ENCODE measurements at regions not wholly inside any gene's neighbourhood (a gene's known extent, or its start where the extent isn't known, plus 50 kb on each side); places are given as distances from the start of the nearest gene placed in this dataset.
"Not testable (repeated sequence)": the region's sequence is repeated elsewhere in the genome, so short reads cannot be mapped to it uniquely, and the experiment has no call there.

DNA sequence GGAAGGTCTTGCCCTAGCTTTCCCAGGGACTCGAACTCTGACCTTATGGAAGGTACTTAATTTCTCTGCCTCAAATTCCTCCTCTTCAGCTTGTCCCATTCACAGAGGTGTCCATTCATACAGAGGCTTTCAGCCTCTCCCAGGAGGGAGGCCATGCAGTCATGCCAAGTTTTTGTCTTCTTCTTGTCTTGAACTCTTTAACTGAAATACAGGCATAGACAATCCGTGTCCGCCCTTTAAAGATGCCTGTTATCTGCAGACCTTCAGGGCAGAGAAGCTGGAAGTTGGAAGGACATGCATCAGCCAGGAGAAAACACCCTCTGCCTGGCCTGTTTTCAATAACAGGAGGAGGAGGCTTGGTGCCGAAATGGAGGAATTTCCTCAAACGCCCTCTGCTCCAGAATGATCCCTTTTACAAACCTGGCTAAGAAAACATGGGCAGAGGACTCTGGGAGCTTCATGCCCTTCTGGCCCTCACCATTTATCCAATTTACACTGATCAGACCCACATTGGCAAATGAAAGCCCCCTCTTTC is 308.3 kb downstream of the MYCN start:
- DNase-seq (ENCODE audit: extremely low read depth in 1 of 2, low read depth in 1 of 2): no peak

DNA sequence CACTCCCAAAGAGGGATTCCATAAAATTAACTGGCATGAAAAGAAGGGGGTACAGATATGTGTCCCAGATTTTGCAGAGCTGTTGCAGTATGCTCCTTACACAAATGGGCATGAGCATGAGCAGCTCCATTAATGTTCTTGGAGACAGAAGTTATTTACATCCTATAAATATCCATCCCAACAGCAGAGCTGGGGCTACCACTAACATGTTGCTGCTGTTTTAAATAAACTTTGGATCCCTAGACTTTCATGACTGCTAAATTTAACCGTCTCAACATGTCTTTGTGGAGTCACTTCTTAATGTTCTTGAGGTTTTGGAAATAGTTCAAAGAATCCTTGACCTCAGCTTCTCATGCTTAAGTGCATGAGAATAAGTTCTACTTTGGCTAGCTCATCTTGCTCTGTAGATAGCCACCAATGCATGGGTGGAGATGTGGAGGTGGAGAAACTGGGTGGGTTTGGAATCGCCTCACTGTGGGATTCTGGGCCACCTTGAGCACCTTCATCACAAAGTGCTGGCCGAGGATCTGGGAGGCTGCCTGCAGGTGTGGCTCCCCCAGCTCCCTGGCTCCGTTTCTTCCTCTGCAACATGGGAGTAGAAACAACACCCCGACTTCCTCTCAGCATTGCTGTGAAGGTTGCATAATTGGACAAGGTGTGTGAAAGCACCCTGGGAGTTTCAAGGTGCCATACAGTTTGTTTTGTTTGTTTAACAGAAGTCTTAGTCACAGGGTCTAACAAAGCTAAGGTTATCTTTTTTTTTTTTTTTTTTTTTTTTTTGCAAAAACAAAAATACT is 307.2 kb downstream of the MYCN start:
- DNase-seq (ENCODE audit: extremely low read depth in 1 of 2, low read depth in 1 of 2): no peak

DNA sequence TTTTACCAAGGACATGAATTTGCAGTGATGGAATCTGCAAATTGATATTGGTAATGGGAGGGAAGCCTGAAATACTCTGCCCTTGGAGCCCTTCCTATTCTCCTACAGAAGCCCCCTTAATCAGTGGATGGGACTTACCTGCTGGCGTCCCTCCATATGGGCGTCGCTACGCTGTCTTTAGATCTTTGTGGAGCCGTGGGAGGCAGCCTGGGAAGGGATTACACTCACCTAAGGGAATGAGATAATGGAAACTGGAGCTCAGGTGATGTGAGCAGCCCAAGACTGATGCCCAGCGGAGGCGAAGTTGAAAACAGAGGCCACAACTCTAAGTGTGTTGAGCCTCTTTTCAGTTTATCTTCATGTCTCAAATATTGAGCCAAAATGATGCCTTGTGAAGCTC is 306.6 kb downstream of the MYCN start:
- no peak for DNase-seq (ENCODE audit: extremely low read depth in 1 of 2, low read depth in 1 of 2)

DNA sequence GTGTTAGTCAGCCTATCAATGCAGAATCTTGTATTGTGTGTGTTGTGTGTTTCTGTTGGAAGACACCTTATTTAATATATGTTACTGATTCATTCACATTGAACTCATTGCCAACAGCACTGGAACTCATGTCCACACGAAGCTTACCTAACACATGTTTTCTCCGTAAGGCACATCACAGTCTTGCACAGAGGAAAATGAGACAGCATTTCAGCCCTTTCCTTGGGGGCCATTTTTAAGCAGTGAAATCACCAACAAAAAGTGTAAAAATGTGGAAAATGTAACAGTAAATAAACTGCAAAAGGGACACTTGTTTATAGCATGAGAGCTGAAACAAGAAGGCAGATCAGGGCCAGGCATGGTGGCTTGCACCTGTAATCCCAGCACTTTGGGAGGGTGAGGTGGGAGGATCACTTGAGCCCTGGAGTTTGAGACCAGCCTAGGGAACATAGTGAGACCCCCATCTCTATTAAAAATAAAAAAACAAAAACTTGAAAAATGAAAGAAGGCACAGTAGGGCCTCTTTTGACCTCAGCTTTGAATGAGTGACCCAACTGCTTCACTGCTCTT is 306.0 kb downstream of the MYCN start:
- no peak for DNase-seq (ENCODE audit: extremely low read depth in 1 of 2, low read depth in 1 of 2)

DNA sequence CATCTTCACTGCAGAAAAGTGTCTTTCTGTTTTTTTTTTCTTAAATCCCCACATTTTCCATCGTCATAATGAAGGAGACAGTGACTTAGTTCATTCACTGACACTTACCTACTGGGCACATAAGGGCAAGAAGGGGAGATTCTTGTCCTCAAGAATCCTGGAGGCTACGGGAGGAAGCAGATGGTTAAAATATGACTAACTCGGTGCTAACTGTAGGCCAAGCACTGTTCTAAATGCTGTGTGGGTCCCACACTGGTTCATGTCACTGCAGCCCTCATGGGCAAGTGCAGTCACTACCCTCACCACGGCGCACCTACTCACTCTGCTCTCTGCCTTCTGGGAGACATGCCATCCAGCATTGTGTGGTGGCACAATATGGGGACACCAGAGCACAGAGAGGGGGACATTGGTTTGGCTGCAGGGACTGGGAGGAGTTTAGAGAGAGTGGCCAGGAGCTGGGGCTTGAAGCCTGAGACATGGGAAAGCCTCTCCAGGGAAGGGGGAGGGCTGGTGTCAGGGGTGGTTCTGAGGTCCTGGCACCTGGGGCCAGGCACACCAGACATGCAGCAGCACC is 305.2 kb downstream of the MYCN start:
- no peak for DNase-seq (ENCODE audit: extremely low read depth in 1 of 2, low read depth in 1 of 2)

DNA sequence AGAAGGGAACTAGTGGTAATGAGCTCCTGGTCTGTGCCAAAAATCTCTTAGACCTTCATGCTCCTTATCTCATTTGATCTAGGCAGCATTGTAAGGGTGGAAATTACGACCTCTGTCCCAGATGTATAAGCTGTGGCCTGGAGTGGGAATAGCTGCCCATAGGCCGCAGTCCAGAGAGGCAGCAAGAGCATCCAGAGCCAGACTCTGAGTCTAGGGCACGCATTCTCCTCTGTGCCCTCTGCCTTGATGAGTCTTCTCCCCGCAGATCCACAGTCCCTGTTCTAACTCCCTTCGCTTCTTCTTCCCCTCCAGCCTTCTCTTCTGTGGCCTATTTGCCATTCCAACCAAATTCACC is 304.6 kb downstream of the MYCN start:
- DNase-seq (ENCODE audit: extremely low read depth in 1 of 2, low read depth in 1 of 2): no peak

DNA sequence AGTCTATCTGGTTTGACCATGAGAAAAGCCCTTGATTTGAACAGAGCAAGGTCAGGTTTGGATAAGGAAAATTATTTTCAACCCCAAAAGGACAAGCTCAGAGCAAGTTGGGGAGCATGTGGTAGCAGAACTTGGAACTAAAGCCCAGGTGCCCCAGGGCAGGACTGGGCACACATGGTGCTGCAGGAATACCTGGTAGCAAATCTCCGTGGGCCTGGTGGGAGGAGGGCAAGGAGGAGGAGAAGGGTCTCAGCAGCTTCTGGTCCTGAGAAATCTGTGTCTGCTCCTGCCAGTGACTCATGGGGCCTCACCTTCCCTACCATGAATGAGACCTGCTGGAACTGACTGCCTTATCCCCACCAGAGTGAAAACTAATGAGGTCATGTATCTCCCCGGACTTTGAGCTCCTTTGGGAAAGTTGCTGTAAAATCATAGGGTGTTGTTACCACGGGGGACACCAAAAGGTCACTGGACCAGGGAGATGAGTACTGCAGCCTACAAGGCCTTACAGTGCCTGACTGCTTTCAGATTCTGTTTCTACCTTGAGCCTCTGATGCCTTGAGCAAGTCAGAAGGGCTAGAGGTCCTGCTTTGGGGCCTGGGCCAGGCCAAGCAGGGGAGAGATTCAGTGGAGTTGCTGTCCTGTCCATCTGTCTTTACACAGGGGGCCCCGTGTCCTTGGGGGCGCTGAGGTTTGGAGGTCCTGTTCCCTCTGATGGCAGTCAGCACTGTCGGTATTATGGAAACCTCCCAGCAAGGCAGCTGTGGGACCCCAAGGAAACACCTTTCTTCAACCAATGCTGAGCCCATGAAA is 304.0 kb downstream of the MYCN start:
- DNase-seq (ENCODE audit: extremely low read depth in 1 of 2, low read depth in 1 of 2): no peak

DNA sequence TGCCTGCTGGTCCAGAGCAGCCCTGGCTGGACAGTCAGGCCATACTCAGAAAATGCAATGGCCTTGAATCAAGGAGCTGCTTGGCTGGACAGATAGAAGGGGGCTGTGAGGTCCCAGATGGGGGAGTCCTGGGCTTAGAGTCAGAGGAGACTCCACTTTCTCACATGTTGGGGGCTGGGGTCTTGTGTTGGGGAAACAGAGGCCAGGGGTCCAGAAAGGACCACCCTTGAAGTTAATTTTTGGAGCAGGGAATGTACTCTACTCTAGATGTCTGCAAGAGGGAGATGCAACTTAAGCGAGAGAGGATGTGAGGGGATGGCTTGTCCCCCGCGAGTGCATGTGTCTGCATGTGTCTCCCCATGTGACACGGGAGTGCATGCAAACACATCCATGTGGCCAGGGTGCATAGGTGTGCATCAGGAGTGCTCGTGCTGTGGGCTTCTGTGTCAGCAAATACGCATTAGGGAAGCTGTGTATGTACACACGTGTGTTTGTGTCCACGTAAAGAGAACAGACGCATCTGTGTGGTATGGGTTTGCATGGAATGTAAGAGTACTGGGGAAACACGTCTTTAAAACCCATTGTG is 303.2 kb downstream of the MYCN start:
- no peak for DNase-seq (ENCODE audit: extremely low read depth in 1 of 2, low read depth in 1 of 2)

DNA sequence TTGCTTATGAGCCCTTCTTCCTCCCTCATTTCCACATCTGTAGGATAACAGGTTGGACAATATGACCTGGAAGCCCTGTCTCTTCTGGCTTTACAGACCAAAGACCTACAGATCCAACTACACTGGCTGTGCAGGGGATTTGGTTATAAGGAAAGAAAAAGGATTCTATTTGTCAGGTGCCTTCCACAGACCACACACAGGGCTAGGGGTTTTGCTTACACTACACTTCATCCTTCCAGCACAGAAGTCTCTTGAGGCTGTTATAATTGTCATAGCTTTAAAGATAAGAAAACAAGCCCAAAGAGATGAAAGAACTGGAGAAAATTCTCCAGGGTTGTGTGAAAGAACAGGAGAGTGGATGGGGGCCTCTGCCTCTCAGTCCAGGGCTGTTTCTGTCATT is 302.6 kb downstream of the MYCN start:
- no peak for DNase-seq (ENCODE audit: extremely low read depth in 1 of 2, low read depth in 1 of 2)

DNA sequence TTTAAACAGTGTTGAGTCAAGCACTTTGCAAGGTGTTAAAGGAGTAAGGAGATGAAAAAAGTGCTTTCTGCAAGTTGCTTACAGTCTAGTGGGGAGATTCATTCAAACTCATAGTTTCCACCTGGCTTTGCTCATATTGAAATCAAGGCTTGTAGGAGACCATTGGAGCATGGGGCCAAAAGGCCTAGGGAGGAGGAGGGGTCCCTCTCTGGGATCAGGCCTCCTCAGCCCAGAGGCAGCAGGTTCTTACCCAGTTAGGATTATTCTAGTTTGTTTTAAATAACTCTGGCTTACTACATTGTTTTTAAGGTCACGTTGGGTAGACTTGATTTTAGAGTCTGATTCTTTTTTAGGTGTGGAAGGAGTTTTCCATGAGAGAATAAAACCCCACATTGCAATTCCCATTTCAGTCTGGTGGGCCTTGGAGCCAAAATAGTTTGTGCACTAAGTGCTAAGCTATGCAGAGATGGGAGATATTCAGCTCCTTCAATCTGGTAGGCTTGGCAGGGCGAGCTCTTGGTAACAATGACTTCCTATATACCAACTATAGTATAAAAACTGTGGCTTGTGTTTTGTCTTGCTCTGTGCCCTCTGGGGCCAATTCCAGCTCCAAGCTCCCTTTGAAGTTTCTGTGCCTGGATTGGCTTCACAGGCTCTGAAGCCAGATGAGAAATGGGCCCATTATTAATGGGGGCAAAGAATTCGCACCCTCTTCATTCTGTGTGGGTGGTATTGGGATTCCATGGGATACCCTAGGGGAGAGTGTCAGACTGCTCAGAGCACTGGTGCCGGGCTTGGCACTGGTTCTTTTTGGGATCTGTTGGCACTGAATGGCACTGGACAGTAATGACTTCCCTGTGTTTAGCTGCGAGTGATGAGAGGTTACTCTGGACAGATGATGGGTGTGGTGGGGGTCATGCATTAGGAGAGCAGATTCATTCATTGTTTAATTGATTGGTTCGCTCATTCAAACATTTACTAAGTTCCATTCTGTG is 301.1 kb downstream of the MYCN start:
- no peak for DNase-seq (ENCODE audit: extremely low read depth in 1 of 2, low read depth in 1 of 2)

DNA sequence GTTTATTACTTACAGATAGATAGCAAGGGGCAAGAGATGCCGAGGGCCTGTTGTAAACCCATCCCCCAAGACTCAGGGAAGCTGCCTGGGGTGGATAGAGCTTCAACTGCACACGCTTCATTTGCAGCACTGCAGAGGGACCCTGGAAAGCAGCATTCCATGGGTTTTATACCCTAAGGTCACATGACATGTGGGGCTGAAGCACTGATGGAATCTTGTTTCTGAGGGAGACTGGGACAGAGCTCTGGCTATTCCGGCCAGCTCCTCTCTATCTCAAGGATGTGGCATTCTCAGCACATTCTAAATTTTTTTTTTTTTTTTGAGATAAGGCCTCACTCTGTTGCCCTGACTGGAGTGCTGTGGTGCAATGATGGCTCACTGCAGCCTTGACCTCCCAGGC is 300.1 kb downstream of the MYCN start:
- DNase-seq (ENCODE audit: extremely low read depth in 1 of 2, low read depth in 1 of 2): no peak

DNA sequence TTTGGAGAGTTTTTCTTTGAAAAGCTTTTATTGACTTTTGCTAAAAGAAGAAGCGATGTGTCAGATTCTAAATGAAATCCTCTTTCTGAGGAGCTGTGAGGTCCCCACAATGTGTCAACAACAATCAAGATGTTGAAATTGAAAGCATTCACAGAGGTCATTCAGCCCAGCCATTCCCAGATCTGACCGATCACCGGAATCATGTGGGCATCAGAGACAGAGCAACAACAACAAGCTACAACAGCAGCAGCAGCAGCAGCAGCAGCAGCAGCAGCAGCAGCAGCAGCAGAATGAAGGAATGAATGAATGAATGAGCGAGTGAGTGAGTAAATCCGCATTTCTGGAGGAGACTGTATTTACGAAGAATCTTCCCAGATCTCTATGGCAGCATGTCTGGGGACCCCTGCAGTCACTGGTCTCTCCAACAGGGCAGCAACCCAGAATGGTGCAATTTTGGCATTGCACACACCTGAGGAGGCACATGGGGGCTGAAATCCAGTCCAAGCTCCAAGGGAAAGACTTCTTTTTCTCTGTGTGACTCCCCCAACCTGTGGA is 299.0 kb downstream of the MYCN start:
- no peak for DNase-seq (ENCODE audit: extremely low read depth in 1 of 2, low read depth in 1 of 2)

DNA sequence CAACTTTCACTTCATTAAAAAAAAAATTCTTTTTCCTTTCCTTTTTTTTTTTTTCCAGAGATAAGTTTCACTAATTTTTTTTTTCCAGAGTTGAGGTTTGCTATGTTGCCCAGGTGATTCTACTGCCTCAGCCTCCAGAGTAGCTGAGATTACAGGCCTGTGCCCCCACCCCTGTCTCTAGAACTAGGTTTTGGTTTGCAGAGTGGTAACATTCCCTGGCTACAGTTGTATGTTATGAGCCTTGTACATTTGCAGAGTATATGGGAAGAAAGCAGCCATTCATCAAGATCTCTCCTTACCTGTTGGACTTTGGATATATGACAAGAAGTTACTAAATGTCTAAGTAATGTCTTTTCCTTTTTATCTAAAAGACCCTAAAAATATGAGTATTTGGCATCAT is 298.4 kb downstream of the MYCN start:
- DNase-seq (ENCODE audit: extremely low read depth in 1 of 2, low read depth in 1 of 2): no peak

DNA sequence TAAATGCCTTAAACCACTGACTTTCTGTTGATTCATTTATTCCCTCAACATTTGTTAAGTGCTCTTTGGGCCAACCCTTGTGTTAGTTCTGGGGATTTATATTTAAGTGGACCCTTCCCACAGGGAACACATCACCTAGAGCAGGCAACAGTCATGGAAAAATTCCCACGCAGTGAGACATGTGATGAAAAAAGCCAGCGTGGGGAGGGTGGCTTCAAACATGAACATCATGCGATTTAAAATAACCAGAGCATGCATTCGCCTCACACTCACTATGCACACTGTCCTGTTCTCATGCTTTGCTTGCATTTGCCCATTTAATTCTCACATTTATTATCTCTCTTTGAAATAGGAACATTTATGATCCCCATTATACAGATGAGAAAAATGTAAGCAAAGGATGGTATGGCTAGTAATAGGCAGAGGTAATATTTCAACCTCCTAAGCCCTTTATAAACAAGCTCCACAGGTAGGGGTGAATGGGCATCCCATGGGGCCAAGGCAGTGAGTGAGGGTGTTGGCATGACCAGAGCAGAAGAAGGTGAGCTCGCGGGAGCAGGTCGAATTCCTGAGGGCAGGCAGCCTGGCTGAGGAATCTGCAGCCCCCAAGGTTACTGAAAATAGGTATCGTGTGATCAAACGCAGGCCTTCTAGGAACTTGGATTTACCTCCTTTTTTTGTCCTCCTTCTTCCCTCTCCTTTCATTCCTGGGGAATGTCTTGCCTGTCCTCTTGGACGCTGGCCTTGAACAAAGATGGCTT is 297.8 kb downstream of the MYCN start:
- DNase-seq (ENCODE audit: extremely low read depth in 1 of 2, low read depth in 1 of 2): no peak

DNA sequence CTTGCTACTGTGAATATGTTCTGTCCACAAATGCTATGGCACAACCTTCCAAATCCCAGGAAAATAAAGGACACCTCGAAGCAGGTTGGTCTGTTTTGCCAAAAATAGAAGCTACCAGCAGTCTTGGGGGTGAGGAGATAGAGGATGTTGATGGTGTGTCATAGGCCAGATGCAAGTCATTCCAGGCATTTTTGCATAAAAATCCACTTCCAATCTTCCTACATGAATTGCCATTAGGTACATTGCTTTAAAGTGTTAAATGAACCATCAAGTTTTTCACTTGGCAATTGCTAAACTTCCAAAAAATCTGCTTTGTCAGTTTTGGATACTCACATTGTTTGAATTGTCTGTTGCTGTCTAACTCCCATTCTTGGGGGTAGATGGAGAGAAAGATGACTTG is 295.4 kb downstream of the MYCN start:
- DNase-seq (ENCODE audit: extremely low read depth in 1 of 2, low read depth in 1 of 2): no peak

DNA sequence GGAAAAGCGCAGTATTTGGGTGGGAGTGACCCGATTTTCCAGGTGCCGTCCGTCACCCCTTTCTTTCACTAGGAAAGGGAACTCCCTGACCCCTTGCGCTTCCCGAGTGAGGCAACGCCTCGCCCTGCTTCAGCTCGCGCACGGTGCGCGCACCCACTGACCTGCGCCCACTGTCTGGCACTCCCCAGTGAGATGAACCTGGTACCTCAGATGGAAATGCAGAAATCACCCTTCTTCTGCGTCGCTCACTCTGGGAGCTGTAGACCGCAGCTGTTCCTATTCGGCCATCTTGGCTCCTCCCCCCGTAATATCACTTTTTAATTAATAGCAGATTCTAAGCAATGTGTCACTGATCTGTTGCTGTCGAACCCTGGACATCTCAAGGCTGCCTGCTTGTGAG is 294.9 kb downstream of the MYCN start:
- DNase-seq (ENCODE audit: extremely low read depth in 1 of 2, low read depth in 1 of 2): not testable (repeated sequence)

DNA sequence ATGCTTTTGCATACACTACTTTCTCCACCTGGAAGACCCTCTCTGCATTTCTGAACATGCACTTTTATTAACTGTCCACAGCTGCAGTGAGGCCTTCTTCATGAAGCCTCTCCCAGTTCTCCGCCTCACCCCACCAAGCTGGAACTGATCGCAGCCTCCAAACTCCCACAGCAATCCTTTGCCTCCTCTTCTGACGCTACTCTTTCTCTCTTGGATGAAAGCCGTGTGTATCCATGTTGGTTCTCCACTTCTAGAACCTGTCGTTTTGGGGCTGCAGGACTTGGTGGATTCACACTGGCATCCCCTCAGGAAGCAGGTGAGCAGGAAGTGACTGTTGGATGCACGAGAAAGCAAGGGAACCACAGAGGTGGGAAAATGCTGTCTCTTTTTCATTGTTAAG is 288.6 kb downstream of the MYCN start:
- DNase-seq (ENCODE audit: extremely low read depth in 1 of 2, low read depth in 1 of 2): no peak

DNA sequence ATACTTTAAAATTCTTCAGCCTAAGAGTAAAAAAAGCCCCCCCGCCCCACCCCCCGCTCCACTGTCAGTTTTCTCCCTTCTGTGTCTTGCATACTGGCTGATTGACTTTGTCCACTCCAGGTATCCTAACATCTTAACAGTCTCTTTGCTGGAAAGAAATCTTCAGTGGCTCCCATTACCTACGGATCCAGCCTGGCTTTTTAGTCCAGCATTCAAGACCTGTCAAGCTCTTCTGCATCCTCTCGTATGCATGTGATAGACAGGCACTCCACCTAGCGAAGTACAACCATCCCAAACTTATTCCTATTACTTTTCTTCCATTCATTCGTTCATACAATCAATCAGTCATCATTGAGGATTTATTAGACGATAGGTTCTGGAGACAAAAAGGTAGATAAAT is 288.1 kb downstream of the MYCN start:
- no peak for DNase-seq (ENCODE audit: extremely low read depth in 1 of 2, low read depth in 1 of 2)

Measured in stimulated activated CD8-positive, alpha-beta memory T cell treated with anti-CD3 and anti-CD28 coated beads, Interleukin-7, amount 100 ng/mL, for 48 hours (primary cell).